NOMO-1 treated with dmso at 0.1 percent for 144 hours (cell line): ENCODE measurements at regions not wholly inside any gene's neighbourhood (a gene's known extent, or its start where the extent isn't known, plus 50 kb on each side); places are given as distances from the start of the nearest gene placed in this dataset.
A peak's percentile ranks its signal among the peaks of the same experiment; 100 is the strongest.

Experiments used
- DNase-seq: peaks from one replicate; lab custom pipeline; 2025; ENCODE audit not compliant: unreplicated experiment; lab: John Stamatoyannopoulos, UW

- no peak for DNase-seq
Observed at GRCh38 chr12:90333424-90333823, 621.6 kb downstream of the CCER1 start.

GRCh38 chr12:90331821-90332220 lies 623.2 kb downstream of the CCER1 start:
- DNase-seq, result no peak

GRCh38 chr12:90331262-90331661 lies 622.6 kb upstream of the ATP2B1 start:
- no peak for DNase-seq

- no peak for DNase-seq
Observed at GRCh38 chr12:90327793-90328743, 619.4 kb upstream of the ATP2B1 start.

GRCh38 chr12:90323217-90323616 lies 614.6 kb upstream of the ATP2B1 start:
- DNase-seq, result no peak

GRCh38 chr12:90322006-90322405 lies 613.4 kb upstream of the ATP2B1 start:
- no peak for DNase-seq

GRCh38 chr12:90321369-90321768 lies 612.7 kb upstream of the ATP2B1 start:
- DNase-seq, result no peak

- no peak for DNase-seq
Observed at GRCh38 chr12:90311561-90311960, 602.9 kb upstream of the ATP2B1 start.

GRCh38 chr12:90305379-90305778 lies 596.7 kb upstream of the ATP2B1 start:
- DNase-seq, result no peak

GRCh38 chr12:90304231-90304630 lies 595.6 kb upstream of the ATP2B1 start:
- no peak for DNase-seq

- DNase-seq, result no peak
Observed at GRCh38 chr12:90303771-90304170, 595.1 kb upstream of the ATP2B1 start.

GRCh38 chr12:90301561-90302133 lies 593.0 kb upstream of the ATP2B1 start:
- DNase-seq, result no peak

GRCh38 chr12:90301095-90301494 lies 592.5 kb upstream of the ATP2B1 start:
- DNase-seq, result no peak

- DNase-seq, result no peak
Observed at GRCh38 chr12:90299666-90300065, 591.0 kb upstream of the ATP2B1 start.

- peak; percentile 5 for DNase-seq
Observed at GRCh38 chr12:90299121-90299520, 590.5 kb upstream of the ATP2B1 start.

GRCh38 chr12:90298289-90298948 lies 589.8 kb upstream of the ATP2B1 start:
- DNase-seq, result no peak

GRCh38 chr12:90295858-90296257 lies 587.2 kb upstream of the ATP2B1 start:
- DNase-seq, result no peak

- no peak for DNase-seq
Observed at GRCh38 chr12:90292183-90292582, 583.5 kb upstream of the ATP2B1 start.

- no peak for DNase-seq
Observed at GRCh38 chr12:90290980-90291975, 582.6 kb upstream of the ATP2B1 start.

- no peak for DNase-seq
Observed at GRCh38 chr12:90287585-90287984, 578.9 kb upstream of the ATP2B1 start.
